Lower leg skin (tissue), 3 donors: ENCODE measurements at regions not wholly inside any gene's neighbourhood (a gene's known extent, or its start where the extent isn't known, plus 50 kb on each side); places are given as distances from the start of the nearest gene placed in this dataset.

ENCODE experiments used
- POLR2A ChIP-seq, 2 donors: fragments of 450-650 bp; IDR thresholded peaks; one replicate each; pipeline ENCODE4 v1.6.1; 2016 to 2017; ENCODE audit warnings: antibody characterized with exemption in 2 of 2, mild to moderate bottlenecking in 1 of 2, moderate library complexity in 1 of 2
- TF ChIP-seq, protein P1 (sequence below), 3 donors: fragments of 450-650 bp; IDR thresholded peaks; one replicate each; pipeline ENCODE4 v1.5.1; 2016; ENCODE audit warnings: antibody characterized with exemption in 3 of 3, mild to moderate bottlenecking in 3 of 3, moderate library complexity in 2 of 3

DNA sequence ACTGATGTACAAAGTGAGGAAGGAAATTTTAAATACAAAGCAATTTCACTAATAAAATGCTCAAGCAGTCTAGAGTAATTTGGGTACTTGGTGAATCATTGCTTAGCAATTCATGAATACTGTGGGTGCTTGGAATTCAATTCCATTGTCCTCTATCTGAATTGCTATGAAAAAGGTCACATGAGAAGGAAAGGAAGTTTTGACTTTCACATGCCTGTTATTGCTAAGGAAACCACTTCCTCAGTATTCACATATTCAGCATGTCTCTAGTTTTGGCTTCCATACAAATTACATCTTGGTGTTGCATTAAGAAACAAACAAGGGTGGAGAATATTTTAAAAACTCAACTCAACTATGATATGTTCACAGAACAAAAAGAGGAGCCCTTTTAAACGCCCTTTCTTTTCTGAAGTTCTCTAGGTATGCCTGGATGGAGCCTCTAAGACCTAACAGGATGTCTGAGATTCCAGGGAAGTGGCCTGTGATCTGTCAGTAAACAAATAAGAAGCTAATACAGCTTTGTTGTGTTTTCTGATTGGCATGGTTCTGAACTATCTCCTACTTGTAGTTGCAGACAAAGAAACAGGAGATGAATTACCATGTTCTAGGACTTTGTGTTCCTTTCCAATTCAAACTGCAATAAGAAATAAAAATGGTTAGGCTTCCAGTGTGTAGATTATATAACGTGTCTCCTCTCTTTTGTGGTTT, 190.4 kb downstream of the OGFRL1 start:
- TF ChIP-seq, protein P1, sequence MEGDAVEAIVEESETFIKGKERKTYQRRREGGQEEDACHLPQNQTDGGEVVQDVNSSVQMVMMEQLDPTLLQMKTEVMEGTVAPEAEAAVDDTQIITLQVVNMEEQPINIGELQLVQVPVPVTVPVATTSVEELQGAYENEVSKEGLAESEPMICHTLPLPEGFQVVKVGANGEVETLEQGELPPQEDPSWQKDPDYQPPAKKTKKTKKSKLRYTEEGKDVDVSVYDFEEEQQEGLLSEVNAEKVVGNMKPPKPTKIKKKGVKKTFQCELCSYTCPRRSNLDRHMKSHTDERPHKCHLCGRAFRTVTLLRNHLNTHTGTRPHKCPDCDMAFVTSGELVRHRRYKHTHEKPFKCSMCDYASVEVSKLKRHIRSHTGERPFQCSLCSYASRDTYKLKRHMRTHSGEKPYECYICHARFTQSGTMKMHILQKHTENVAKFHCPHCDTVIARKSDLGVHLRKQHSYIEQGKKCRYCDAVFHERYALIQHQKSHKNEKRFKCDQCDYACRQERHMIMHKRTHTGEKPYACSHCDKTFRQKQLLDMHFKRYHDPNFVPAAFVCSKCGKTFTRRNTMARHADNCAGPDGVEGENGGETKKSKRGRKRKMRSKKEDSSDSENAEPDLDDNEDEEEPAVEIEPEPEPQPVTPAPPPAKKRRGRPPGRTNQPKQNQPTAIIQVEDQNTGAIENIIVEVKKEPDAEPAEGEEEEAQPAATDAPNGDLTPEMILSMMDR (IDR thresholded peaks at IDR 0.05) = no peak
- TF ChIP-seq POLR2A (IDR thresholded peaks at IDR 0.05) = no peak
